ENCODE measurements at regions not wholly inside any gene's neighbourhood (a gene's known extent, or its start where the extent isn't known, plus 50 kb on each side); places are given as distances from the start of the nearest gene placed in this dataset.

GRCh38 chr11:36722421-36722820 lies 124.4 kb upstream of the RAG2 start:
- TF ChIP-seq EP300 (IDR thresholded peaks at IDR 0.05; ENCODE audit: borderline replicate concordance in 1 of 2, control insufficient read depth in 1 of 2, low read depth in 2 of 2, low read length in 2 of 2) (no peak), POLR2AphosphoS5 (IDR thresholded peaks at IDR 0.05; ENCODE audit: low read length) (no peak), ZBTB40 (IDR thresholded peaks at IDR 0.05; ENCODE audit: borderline replicate concordance) (no peak), CTCF (IDR thresholded peaks at IDR 0.05 in 2 of 3, conservative IDR thresholded peaks at IDR 0.05 in 1 of 3; ENCODE audit: control insufficient read depth in 2 of 3, extremely low read depth in 1 of 3, insufficient read depth in 1 of 3, low read depth in 3 of 3, low read length in 3 of 3) (no peak), EZH2 (IDR thresholded peaks at IDR 0.05; ENCODE audit: borderline replicate concordance, control insufficient read depth, low read depth, low read length) (no peak), RAD21 (IDR thresholded peaks at IDR 0.05; ENCODE audit: insufficient read depth, low read depth, low read length) (no peak), YY1 (IDR thresholded peaks at IDR 0.05; ENCODE audit: low read depth, low read length) (no peak)

Data from GM12878 (cell line).